Neural progenitor cell (in vitro differentiated cells): ENCODE measurements at regions not wholly inside any gene's neighbourhood (a gene's known extent, or its start where the extent isn't known, plus 50 kb on each side); places are given as distances from the start of the nearest gene placed in this dataset.
"Not testable (repeated sequence)": the region's sequence is repeated elsewhere in the genome, so short reads cannot be mapped to it uniquely, and the experiment has no call there.

Experiments used
- DNase-seq: peaks from one replicate; pipeline ENCODE4 v3.0.0-alpha.2; 2016; ENCODE audit warnings: low spot score
- H2AFZ ChIP-seq: fragments of 200-600 bp; sonication (generic); replicated peaks from 2 replicates; pipeline ENCODE4 v1.6.1; 2016; ENCODE audit warnings: antibody characterized with exemption
- H3F3A ChIP-seq: fragments of 200-600 bp; sonication (generic); 2 replicates; pipeline ENCODE4 v1.6.1; 2016; ENCODE audit warnings: antibody characterized with exemption, low read depth
- H3K27ac ChIP-seq: fragments of 200-600 bp; sonication (generic); 2 replicates; pipeline ENCODE4 v1.5.1; 2016; ENCODE audit warnings: mild to moderate bottlenecking
- H3K27me3 ChIP-seq: fragments of 200-600 bp; sonication (generic); 2 replicates; pipeline ENCODE4 v1.6.1; 2016; ENCODE audit warnings: mild to moderate bottlenecking, moderate library complexity
- H3K36me3 ChIP-seq: fragments of 200-600 bp; sonication (generic); 2 replicates; pipeline ENCODE4 v1.5.1; 2016
- H3K4me1 ChIP-seq: fragments of 200-600 bp; sonication (generic); 2 replicates; pipeline ENCODE4 v1.6.1; 2016; ENCODE audit warnings: mixed run types
- H3K4me2 ChIP-seq: fragments of 200-600 bp; sonication (generic); 2 replicates; pipeline ENCODE4 v1.6.1; 2016
- H3K4me3 ChIP-seq: fragments of 200-600 bp; sonication (generic); 2 replicates; pipeline ENCODE4 v1.5.1; 2016
- H3K79me2 ChIP-seq: fragments of 200-600 bp; sonication (generic); 2 replicates; pipeline ENCODE4 v1.6.1; 2016; ENCODE audit warnings: low read depth
- H3K9ac ChIP-seq: fragments of 200-600 bp; sonication (generic); 2 replicates; pipeline ENCODE4 v1.6.1; 2016
- H3K9me3 ChIP-seq: fragments of 200-600 bp; sonication (generic); 2 replicates; pipeline ENCODE4 v1.5.1; 2016; ENCODE audit warnings: low read depth
- H4K20me1 ChIP-seq: fragments of 200-600 bp; sonication (generic); 2 replicates; pipeline ENCODE4 v1.6.1; 2016; ENCODE audit warnings: low read depth
- H3K27ac Mint-ChIP-seq: 3 replicates; pipeline ENCODE4 v1.8.0; 2021; ENCODE audit warnings: mixed read lengths
- H3K27me3 Mint-ChIP-seq: 2 replicates; pipeline ENCODE4 v1.8.0; 2022; ENCODE audit warnings: low read depth, mild to moderate bottlenecking, inconsistent platforms, moderate library complexity, mixed read lengths; ENCODE audit not compliant: insufficient read depth
- H3K36me3 Mint-ChIP-seq: 3 replicates; pipeline ENCODE4 v1.8.0; 2021; ENCODE audit warnings: mixed read lengths
- H3K4me1 Mint-ChIP-seq: 3 replicates; pipeline ENCODE4 v1.8.0; 2021; ENCODE audit warnings: mixed read lengths
- H3K4me3 Mint-ChIP-seq: 3 replicates; pipeline ENCODE4 v1.8.0; 2021; ENCODE audit warnings: mild to moderate bottlenecking, moderate library complexity, mixed read lengths
- H3K9me3 Mint-ChIP-seq: 3 replicates; pipeline ENCODE4 v1.8.0; 2020; ENCODE audit warnings: mixed read lengths
- EZH2 ChIP-seq: fragments of 200-600 bp; sonication (generic); IDR thresholded peaks from 2 replicates; pipeline ENCODE4 v1.6.1; 2017; ENCODE audit warnings: antibody characterized with exemption, mild to moderate bottlenecking, moderate library complexity
- EZH2phosphoT487 ChIP-seq: fragments of 200-600 bp; sonication (generic); IDR thresholded peaks from 2 replicates; pipeline ENCODE4 v1.6.1; 2017; ENCODE audit warnings: antibody characterized with exemption
- TF ChIP-seq, protein P1 (sequence below): fragments of 200-600 bp; sonication (generic); IDR thresholded peaks from 2 replicates; pipeline ENCODE4 v1.5.1; 2017; ENCODE audit warnings: antibody characterized with exemption, mild to moderate bottlenecking

GRCh38 chr18:8882632-8883408, 177.5 kb downstream of the MTCL1 start:
- peak; percentile 25 for DNase-seq
- Histone ChIP-seq H3K27ac (no peak overlapping the region), H3K9me3 (no peaks in the 10 kb centered on the region), H3K4me3 (no peak overlapping the region), H3K4me2 (no peak overlapping the region), H3K4me1 (peaks cover 12% of the 10 kb centered on the region), H3K79me2 (no peaks in the 10 kb centered on the region), H4K20me1 (no peaks in the 10 kb centered on the region), H3K36me3 (no peaks in the 10 kb centered on the region), H3K27me3 (no peaks in the 10 kb centered on the region), H3K9ac (no peak overlapping the region), H2AFZ (no peak overlapping the region), H3F3A (peaks cover 10% of the 10 kb centered on the region)
- no peak overlapping the region for H3K27ac Mint-ChIP-seq
- H3K9me3 Mint-ChIP-seq = peaks cover 27% of the 10 kb centered on the region
- TF ChIP-seq, protein P1, sequence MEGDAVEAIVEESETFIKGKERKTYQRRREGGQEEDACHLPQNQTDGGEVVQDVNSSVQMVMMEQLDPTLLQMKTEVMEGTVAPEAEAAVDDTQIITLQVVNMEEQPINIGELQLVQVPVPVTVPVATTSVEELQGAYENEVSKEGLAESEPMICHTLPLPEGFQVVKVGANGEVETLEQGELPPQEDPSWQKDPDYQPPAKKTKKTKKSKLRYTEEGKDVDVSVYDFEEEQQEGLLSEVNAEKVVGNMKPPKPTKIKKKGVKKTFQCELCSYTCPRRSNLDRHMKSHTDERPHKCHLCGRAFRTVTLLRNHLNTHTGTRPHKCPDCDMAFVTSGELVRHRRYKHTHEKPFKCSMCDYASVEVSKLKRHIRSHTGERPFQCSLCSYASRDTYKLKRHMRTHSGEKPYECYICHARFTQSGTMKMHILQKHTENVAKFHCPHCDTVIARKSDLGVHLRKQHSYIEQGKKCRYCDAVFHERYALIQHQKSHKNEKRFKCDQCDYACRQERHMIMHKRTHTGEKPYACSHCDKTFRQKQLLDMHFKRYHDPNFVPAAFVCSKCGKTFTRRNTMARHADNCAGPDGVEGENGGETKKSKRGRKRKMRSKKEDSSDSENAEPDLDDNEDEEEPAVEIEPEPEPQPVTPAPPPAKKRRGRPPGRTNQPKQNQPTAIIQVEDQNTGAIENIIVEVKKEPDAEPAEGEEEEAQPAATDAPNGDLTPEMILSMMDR = peak; percentile 50
- TF ChIP-seq EZH2 = no peak
- no peak for TF ChIP-seq EZH2phosphoT487
- H3K36me3 Mint-ChIP-seq = peaks cover 2% of the 10 kb centered on the region
- no peaks in the 10 kb centered on the region for H3K4me1 Mint-ChIP-seq
- peaks cover 8% of the 10 kb centered on the region for H3K27me3 Mint-ChIP-seq
- no peak overlapping the region for H3K4me3 Mint-ChIP-seq

DNA sequence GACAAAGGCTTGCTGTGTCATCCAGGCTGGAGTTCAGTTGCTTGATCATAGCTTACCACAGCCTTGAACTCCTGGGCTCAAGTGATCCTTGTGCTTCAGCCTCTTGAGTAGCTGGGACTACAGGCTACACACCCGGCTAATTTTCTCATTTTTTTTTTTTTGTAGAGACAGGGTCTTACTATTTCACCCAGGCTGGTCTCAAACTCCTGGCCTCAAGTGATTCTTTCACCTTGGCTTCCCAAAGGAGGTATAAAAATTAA, 178.0 kb downstream of the MTCL1 start:
- no peak overlapping the region for H2AFZ ChIP-seq
- no peaks in the 10 kb centered on the region for H3K9me3 ChIP-seq
- H3F3A ChIP-seq = peaks cover 10% of the 10 kb centered on the region
- H3K36me3 ChIP-seq = no peaks in the 10 kb centered on the region
- no peak for DNase-seq
- H3K4me2 ChIP-seq = no peak overlapping the region
- no peaks in the 10 kb centered on the region for H3K79me2 ChIP-seq
- H3K27me3 ChIP-seq = no peaks in the 10 kb centered on the region
- peaks cover 12% of the 10 kb centered on the region for H3K4me1 ChIP-seq
- Mint-ChIP-seq H3K9me3 (peaks cover 31% of the 10 kb centered on the region), H3K4me3 (no peak overlapping the region), H3K27me3 (peaks cover 10% of the 10 kb centered on the region), H3K36me3 (peaks cover 2% of the 10 kb centered on the region), H3K27ac (no peak overlapping the region), H3K4me1 (no peaks in the 10 kb centered on the region)
- no peak overlapping the region for H3K27ac ChIP-seq
- TF ChIP-seq EZH2phosphoT487 (no peak), EZH2 (no peak)
- TF ChIP-seq, protein P1 = no peak
- H3K9ac ChIP-seq = no peak overlapping the region
- no peak overlapping the region for H3K4me3 ChIP-seq
- H4K20me1 ChIP-seq = no peaks in the 10 kb centered on the region

GRCh38 chr18:8887877-8888276, 182.5 kb downstream of the MTCL1 start:
- not testable (repeated sequence) for H3K4me3 ChIP-seq, H3K27me3 ChIP-seq, DNase-seq, H3K4me3 Mint-ChIP-seq, H3K4me1 ChIP-seq, H3F3A ChIP-seq, H3K9me3 ChIP-seq, H3K79me2 ChIP-seq, H4K20me1 ChIP-seq, H2AFZ ChIP-seq, H3K4me2 ChIP-seq, H3K9ac ChIP-seq, H3K27me3 Mint-ChIP-seq, H3K27ac Mint-ChIP-seq, H3K36me3 ChIP-seq, H3K27ac ChIP-seq, H3K36me3 Mint-ChIP-seq
- peaks cover 31% of the 10 kb centered on the region for H3K9me3 Mint-ChIP-seq
- peaks cover 11% of the 10 kb centered on the region for H3K4me1 Mint-ChIP-seq

DNA sequence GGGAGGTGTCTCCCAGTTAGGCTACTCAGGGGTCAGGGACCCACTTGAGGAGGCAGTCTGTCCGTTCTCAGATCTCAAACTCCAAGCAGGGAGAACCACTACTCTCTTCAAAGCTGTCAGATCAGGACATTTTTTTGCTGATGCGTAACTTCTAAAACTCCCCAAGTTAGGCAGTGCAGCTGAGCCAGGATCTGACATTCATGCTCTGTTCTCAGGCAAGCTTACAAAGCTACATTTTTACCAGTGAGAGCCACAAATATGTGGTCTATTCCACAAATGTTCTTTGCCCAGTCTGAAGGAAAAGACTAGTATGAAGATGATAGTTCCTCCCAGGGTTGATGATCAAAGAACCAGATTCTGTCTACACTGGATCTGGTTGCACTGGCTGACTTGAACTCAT, 184.1 kb downstream of the MTCL1 start:
- Histone ChIP-seq H3K9me3 (no peaks in the 10 kb centered on the region), H3K36me3 (no peaks in the 10 kb centered on the region), H3K4me2 (no peak overlapping the region), H4K20me1 (no peaks in the 10 kb centered on the region), H3K27ac (no peak overlapping the region), H3K4me3 (no peak overlapping the region), H3K79me2 (no peaks in the 10 kb centered on the region), H2AFZ (no peak overlapping the region), H3K4me1 (no peaks in the 10 kb centered on the region), H3K9ac (no peak overlapping the region), H3K27me3 (no peaks in the 10 kb centered on the region), H3F3A (no peaks in the 10 kb centered on the region)
- Mint-ChIP-seq H3K27me3 (peaks cover 7% of the 10 kb centered on the region), H3K27ac (no peak overlapping the region), H3K4me3 (no peak overlapping the region), H3K9me3 (peaks cover 29% of the 10 kb centered on the region), H3K4me1 (peaks cover 11% of the 10 kb centered on the region), H3K36me3 (peaks cover 2% of the 10 kb centered on the region)
- DNase-seq = no peak
- TF ChIP-seq EZH2phosphoT487 = no peak
- no peak for TF ChIP-seq EZH2
- TF ChIP-seq, protein P1 = no peak

DNA sequence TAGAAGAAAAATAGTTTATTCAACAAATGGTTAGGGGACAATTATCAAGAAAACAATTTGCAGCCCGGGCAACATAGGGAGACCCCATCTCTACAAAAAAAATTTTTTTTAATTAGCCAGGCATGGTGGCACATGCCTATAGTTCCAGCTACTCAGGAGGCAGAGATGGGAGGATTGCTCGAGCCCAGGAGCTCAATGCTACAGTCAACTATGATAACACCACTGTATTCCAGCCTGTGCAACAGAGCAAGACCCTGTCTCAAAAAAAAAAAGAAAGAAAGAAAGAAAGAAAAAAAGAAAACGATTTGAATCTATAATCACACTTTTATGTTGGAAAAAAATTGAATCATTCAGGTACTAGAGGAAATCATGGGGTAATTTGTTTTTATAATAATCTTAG, 185.1 kb downstream of the MTCL1 start:
- not testable (repeated sequence) for H4K20me1 ChIP-seq, H3K27me3 ChIP-seq, H3K27ac Mint-ChIP-seq, DNase-seq, H3K36me3 Mint-ChIP-seq, H3K4me3 Mint-ChIP-seq, H3K79me2 ChIP-seq, H3K4me2 ChIP-seq, H3K4me1 ChIP-seq, H2AFZ ChIP-seq, H3K36me3 ChIP-seq, H3K27me3 Mint-ChIP-seq, H3F3A ChIP-seq, H3K27ac ChIP-seq, H3K9me3 ChIP-seq, H3K4me3 ChIP-seq, H3K9ac ChIP-seq
- Mint-ChIP-seq H3K9me3 (peaks cover 29% of the 10 kb centered on the region), H3K4me1 (peaks cover 11% of the 10 kb centered on the region)
